Activated naive CD4-positive, alpha-beta T cell treated with anti-CD3 and anti-CD28 coated beads, Interleukin-2, amount 10 ng/mL, durations not matched to agents 7 days and 5 days (primary cell): ENCODE measurements at regions not wholly inside any gene's neighbourhood (a gene's known extent, or its start where the extent isn't known, plus 50 kb on each side); places are given as distances from the start of the nearest gene placed in this dataset.
"Not testable (repeated sequence)": the region's sequence is repeated elsewhere in the genome, so short reads cannot be mapped to it uniquely, and the experiment has no call there.

Experiments used
- CTCF ChIA-PET: fragments of 350-600 bp; sonication (Branson Sonifier 250); formaldehyde crosslinking; loops from one replicate; lab custom pipeline; 2021; ENCODE audit warnings: antibody characterized with exemption; lab: Charles Lee
- DNase-seq: peaks from one replicate; pipeline ENCODE4 v3.0.0-alpha.2; 2020
- H3K27ac Mint-ChIP-seq: one replicate; pipeline ENCODE4 v1.8.0; 2021; ENCODE audit warnings: mild to moderate bottlenecking, moderate library complexity, mixed read lengths
- H3K27me3 Mint-ChIP-seq: one replicate; pipeline ENCODE4 v1.8.0; 2021; ENCODE audit warnings: mild to moderate bottlenecking, mixed read lengths
- H3K36me3 Mint-ChIP-seq: one replicate; pipeline ENCODE4 v1.8.0; 2021; ENCODE audit warnings: mixed read lengths
- H3K4me1 Mint-ChIP-seq: one replicate; pipeline ENCODE4 v1.8.0; 2021; ENCODE audit warnings: mixed read lengths
- H3K4me3 Mint-ChIP-seq: one replicate; pipeline ENCODE4 v1.8.0; 2021; ENCODE audit warnings: mild to moderate bottlenecking, moderate library complexity, mixed read lengths
- H3K9me3 Mint-ChIP-seq: one replicate; pipeline ENCODE4 v1.8.0; 2021; ENCODE audit warnings: mixed read lengths

- Mint-ChIP-seq H3K4me1 (no peaks in the 10 kb centered on the region), H3K36me3 (no peaks in the 10 kb centered on the region), H3K4me3 (no peak overlapping the region), H3K9me3 (peaks cover 4% of the 10 kb centered on the region), H3K27ac (no peak overlapping the region), H3K27me3 (no peaks in the 10 kb centered on the region)
- CTCF ChIA-PET, result no interaction called here
- DNase-seq, result no peak
These were observed 586.0 kb upstream of the VRK2 start for GRCh38 chr2:57460396-57461276.

GRCh38 chr2:57461624-57462023 lies 585.0 kb upstream of the VRK2 start:
- Mint-ChIP-seq H3K4me1 (no peaks in the 10 kb centered on the region), H3K36me3 (no peaks in the 10 kb centered on the region), H3K9me3 (peaks cover 4% of the 10 kb centered on the region), H3K4me3 (no peak overlapping the region), H3K27me3 (no peaks in the 10 kb centered on the region), H3K27ac (no peak overlapping the region)
- CTCF ChIA-PET, result no interaction called here
- DNase-seq, result no peak

- H3K4me1 Mint-ChIP-seq, result no peaks in the 10 kb centered on the region
- peaks cover 4% of the 10 kb centered on the region for H3K9me3 Mint-ChIP-seq
- no peaks in the 10 kb centered on the region for H3K27me3 Mint-ChIP-seq
- H3K27ac Mint-ChIP-seq, result no peak overlapping the region
- no peaks in the 10 kb centered on the region for H3K36me3 Mint-ChIP-seq
- no peak overlapping the region for H3K4me3 Mint-ChIP-seq
- no peak for DNase-seq
- CTCF ChIA-PET, result no interaction called here
These were observed 581.5 kb upstream of the VRK2 start for GRCh38 chr2:57465067-57465466.

DNA sequence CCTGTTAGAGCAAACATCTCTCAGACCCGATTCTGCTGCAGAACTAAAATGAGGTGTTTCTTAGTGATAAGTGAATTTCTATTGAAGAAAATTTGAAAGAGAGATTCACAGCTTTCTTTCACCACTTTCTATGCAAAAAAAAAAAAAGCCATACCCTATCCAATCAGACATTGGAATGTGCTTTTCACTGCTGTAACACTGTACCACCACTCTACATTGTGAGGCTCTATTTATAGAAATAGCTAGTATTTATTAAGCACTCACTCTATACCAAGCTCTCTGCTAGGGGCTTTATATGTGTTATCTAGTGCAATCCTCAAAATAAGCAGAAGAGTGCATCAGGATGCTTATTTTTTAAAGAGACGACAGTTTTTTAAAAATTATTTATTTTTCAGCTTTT lies 580.6 kb upstream of the VRK2 start:
- Mint-ChIP-seq H3K4me3 (no peak overlapping the region), H3K27me3 (no peaks in the 10 kb centered on the region), H3K27ac (no peak overlapping the region), H3K4me1 (no peaks in the 10 kb centered on the region), H3K36me3 (no peaks in the 10 kb centered on the region), H3K9me3 (peaks cover 4% of the 10 kb centered on the region)
- CTCF ChIA-PET, result no interaction called here
- no peak for DNase-seq

GRCh38 chr2:57475391-57475790 lies 571.2 kb upstream of the VRK2 start:
- no peak overlapping the region for H3K27ac Mint-ChIP-seq
- peaks cover 1% of the 10 kb centered on the region for H3K9me3 Mint-ChIP-seq
- CTCF ChIA-PET, result no interaction called here
- H3K27me3 Mint-ChIP-seq, result no peaks in the 10 kb centered on the region
- no peak for DNase-seq
- no peaks in the 10 kb centered on the region for H3K36me3 Mint-ChIP-seq
- H3K4me1 Mint-ChIP-seq, result no peaks in the 10 kb centered on the region
- H3K4me3 Mint-ChIP-seq, result no peak overlapping the region

DNA sequence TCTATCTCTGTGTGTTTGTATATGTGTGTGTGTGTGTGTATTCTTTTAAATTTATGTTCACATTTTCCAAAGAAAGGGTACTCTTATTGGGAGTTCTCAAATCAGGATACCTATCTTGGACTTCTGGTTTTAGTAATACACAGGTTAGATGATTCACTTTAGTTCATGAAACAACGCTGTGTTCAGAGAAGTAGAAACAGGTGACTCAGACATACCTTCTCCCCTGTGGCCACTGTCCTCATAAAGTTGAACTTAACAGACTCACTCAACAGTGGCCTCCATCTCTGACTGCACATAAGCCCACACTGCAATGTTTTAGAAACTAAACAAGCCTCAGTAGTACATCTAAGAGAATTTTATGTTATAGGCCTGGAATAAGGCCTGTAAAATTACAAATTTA lies 566.6 kb upstream of the VRK2 start:
- Mint-ChIP-seq H3K27me3 (no peaks in the 10 kb centered on the region), H3K27ac (no peak overlapping the region), H3K4me3 (no peak overlapping the region), H3K36me3 (no peaks in the 10 kb centered on the region), H3K9me3 (peaks cover 1% of the 10 kb centered on the region), H3K4me1 (no peaks in the 10 kb centered on the region)
- DNase-seq, result no peak
- CTCF ChIA-PET, result no interaction called here

DNA sequence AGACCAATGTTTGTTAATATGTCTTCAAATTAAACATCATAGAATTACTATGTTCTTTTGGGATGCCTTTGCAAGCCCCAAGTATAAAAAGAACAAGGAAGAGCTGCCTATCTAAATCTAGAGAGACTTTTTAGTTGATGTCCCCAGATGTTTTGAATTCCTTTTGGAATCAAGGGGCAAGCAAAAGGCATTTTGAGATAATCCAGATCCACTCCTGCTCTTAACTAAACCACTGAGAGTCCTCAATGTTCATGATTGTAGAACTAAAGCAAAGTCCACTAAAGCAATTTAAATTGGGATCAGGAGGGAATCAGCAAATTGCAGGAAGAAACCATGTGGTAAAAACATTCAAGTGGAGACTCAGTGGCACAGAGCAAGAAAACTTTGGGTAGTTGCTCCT lies 558.5 kb upstream of the VRK2 start:
- no peaks in the 10 kb centered on the region for H3K9me3 Mint-ChIP-seq
- no peak for DNase-seq
- H3K27ac Mint-ChIP-seq, result no peak overlapping the region
- H3K36me3 Mint-ChIP-seq, result no peaks in the 10 kb centered on the region
- no peaks in the 10 kb centered on the region for H3K4me1 Mint-ChIP-seq
- CTCF ChIA-PET, result no interaction called here
- no peak overlapping the region for H3K4me3 Mint-ChIP-seq
- no peaks in the 10 kb centered on the region for H3K27me3 Mint-ChIP-seq

- Mint-ChIP-seq H3K4me1 (no peaks in the 10 kb centered on the region), H3K27me3 (no peaks in the 10 kb centered on the region), H3K27ac (no peak overlapping the region), H3K36me3 (no peaks in the 10 kb centered on the region), H3K4me3 (no peak overlapping the region), H3K9me3 (no peaks in the 10 kb centered on the region)
- no peak for DNase-seq
- CTCF ChIA-PET, result no interaction called here
These were observed 555.9 kb upstream of the VRK2 start for GRCh38 chr2:57490741-57491140.

GRCh38 chr2:57491213-57491612 lies 555.4 kb upstream of the VRK2 start:
- DNase-seq, result no peak
- no peaks in the 10 kb centered on the region for H3K4me1 Mint-ChIP-seq
- H3K9me3 Mint-ChIP-seq, result no peaks in the 10 kb centered on the region
- no peaks in the 10 kb centered on the region for H3K27me3 Mint-ChIP-seq
- CTCF ChIA-PET, result no interaction called here
- H3K36me3 Mint-ChIP-seq, result no peaks in the 10 kb centered on the region
- H3K4me3 Mint-ChIP-seq, result no peak overlapping the region
- H3K27ac Mint-ChIP-seq, result no peak overlapping the region

GRCh38 chr2:57493966-57494365 lies 552.6 kb upstream of the VRK2 start:
- DNase-seq, H3K4me1 Mint-ChIP-seq, H3K9me3 Mint-ChIP-seq, H3K27me3 Mint-ChIP-seq, CTCF ChIA-PET, H3K27ac Mint-ChIP-seq, H3K4me3 Mint-ChIP-seq, H3K36me3 Mint-ChIP-seq: not testable (repeated sequence)

GRCh38 chr2:57497489-57498096 lies 549.0 kb upstream of the VRK2 start:
- CTCF ChIA-PET, result interaction anchor here (0.6 to 2.5 kb wide), 4 partner anchors 16 to 1778 kb away, joined by 3 to 9 read pairs (median 4); partner anchors contain the start of gene CCDC85A
- no peaks in the 10 kb centered on the region for H3K9me3 Mint-ChIP-seq
- no peak overlapping the region for H3K27ac Mint-ChIP-seq
- H3K27me3 Mint-ChIP-seq, result no peaks in the 10 kb centered on the region
- H3K4me3 Mint-ChIP-seq, result no peak overlapping the region
- no peaks in the 10 kb centered on the region for H3K4me1 Mint-ChIP-seq
- DNase-seq, result peak; percentile 36
- H3K36me3 Mint-ChIP-seq, result no peaks in the 10 kb centered on the region

DNA sequence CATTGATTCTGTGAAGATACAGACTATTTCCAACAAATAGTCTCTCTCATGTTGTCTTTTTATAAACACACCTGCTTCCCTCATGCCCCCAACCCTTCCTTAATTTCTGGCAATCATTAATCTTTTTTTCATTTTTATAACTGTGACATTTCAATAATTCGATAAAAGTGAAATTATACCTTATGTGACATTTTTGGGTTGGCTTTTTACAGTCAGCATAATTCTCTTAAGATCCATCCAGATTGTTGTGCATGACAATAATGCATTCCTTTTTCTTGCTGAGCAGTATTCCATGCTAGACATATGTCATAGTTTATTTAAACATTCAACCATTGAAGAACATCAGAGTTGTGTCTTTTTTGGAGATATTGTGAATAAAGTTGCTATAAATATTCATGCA lies 541.8 kb upstream of the VRK2 start:
- DNase-seq, result no peak
- H3K4me1 Mint-ChIP-seq, result no peaks in the 10 kb centered on the region
- CTCF ChIA-PET, result no interaction called here
- no peak overlapping the region for H3K4me3 Mint-ChIP-seq
- no peaks in the 10 kb centered on the region for H3K27me3 Mint-ChIP-seq
- H3K9me3 Mint-ChIP-seq, result no peaks in the 10 kb centered on the region
- no peak overlapping the region for H3K27ac Mint-ChIP-seq
- H3K36me3 Mint-ChIP-seq, result no peaks in the 10 kb centered on the region

DNA sequence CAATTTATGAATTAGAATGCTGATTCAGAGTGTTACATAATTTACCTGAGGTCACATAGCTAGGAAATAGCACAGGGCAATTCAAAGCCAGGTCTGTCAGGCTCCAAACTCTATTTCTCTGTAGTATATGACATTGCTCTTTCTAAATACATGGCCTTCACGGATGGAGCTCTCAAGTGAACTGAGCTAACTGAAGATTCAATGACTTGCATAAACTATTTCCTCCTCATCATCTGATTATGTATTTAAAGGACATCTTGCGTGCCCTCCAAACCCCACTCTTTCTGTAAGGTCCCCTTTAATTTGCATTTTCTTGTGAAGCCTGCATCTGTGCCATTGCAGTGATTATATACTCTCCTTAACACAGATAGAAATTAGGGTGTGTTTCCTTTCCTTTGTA lies 537.4 kb upstream of the VRK2 start:
- no peak overlapping the region for H3K27ac Mint-ChIP-seq
- CTCF ChIA-PET, result no interaction called here
- H3K9me3 Mint-ChIP-seq, result no peaks in the 10 kb centered on the region
- no peaks in the 10 kb centered on the region for H3K36me3 Mint-ChIP-seq
- H3K4me1 Mint-ChIP-seq, result no peaks in the 10 kb centered on the region
- no peak overlapping the region for H3K4me3 Mint-ChIP-seq
- H3K27me3 Mint-ChIP-seq, result no peaks in the 10 kb centered on the region
- no peak for DNase-seq

- Mint-ChIP-seq H3K27ac (no peak overlapping the region), H3K36me3 (no peaks in the 10 kb centered on the region), H3K4me3 (no peak overlapping the region), H3K4me1 (no peaks in the 10 kb centered on the region), H3K9me3 (no peaks in the 10 kb centered on the region), H3K27me3 (no peaks in the 10 kb centered on the region)
- CTCF ChIA-PET, result no interaction called here
- no peak for DNase-seq
These were observed 535.9 kb upstream of the VRK2 start for GRCh38 chr2:57510704-57511103.

DNA sequence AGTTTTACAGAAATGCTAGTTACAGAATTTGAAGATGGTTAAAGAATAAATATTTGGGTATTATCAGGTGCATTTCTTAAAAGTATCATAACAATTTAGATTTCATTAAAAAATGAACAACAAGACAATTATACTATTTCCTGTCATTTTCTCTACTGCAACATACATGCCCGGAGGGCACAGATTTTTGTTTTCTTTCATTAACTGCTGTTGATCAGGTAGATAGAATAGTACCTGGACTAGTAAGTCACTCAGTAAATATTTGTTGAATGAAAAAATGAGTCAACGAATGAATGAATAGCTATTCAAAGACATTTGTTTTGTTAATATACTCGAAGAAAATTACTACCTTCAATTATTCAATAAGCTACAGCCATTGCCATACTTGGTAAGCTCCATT lies 531.2 kb upstream of the VRK2 start:
- H3K9me3 Mint-ChIP-seq, result no peaks in the 10 kb centered on the region
- H3K36me3 Mint-ChIP-seq, result no peaks in the 10 kb centered on the region
- H3K27me3 Mint-ChIP-seq, result peaks cover 4% of the 10 kb centered on the region
- H3K27ac Mint-ChIP-seq, result no peak overlapping the region
- CTCF ChIA-PET, result interaction anchor here (1.3 kb wide), 1 partner anchor 1332 kb away, joined by 4 read pairs; the partner anchor contains the start of gene CCDC85A
- no peak overlapping the region for H3K4me3 Mint-ChIP-seq
- no peaks in the 10 kb centered on the region for H3K4me1 Mint-ChIP-seq
- DNase-seq, result no peak
